ENCODE measurements at regions not wholly inside any gene's neighbourhood (a gene's known extent, or its start where the extent isn't known, plus 50 kb on each side); places are given as distances from the start of the nearest gene placed in this dataset.
"Not testable (repeated sequence)": the region's sequence is repeated elsewhere in the genome, so short reads cannot be mapped to it uniquely, and the experiment has no call there.

- TF ChIP-seq HMGA2 (CRISPR knock-in tag; IDR thresholded peaks at IDR 0.05) (no peak), SMAD3 (CRISPR knock-in tag; IDR thresholded peaks at IDR 0.05; ENCODE audit: borderline replicate concordance) (no peak)
These were observed 320.9 kb upstream of the SASH1 start (continued) for GRCh38 chr6:148021699-148022098.

- H3K27ac Mint-ChIP-seq; H3K9me3 Mint-ChIP-seq; POLR2A ChIA-PET; H3K27me3 Mint-ChIP-seq (ENCODE audit: low read depth); H3K36me3 Mint-ChIP-seq; H3K4me3 Mint-ChIP-seq; ATAC-seq; DNase-seq (ENCODE audit: low spot score): not testable (repeated sequence)
- peaks cover 18% of the 10 kb centered on the region for H3K4me1 Mint-ChIP-seq
- CTCF ChIA-PET = interaction anchor here (0.8 kb wide), 1 partner anchor 358 kb away, joined by 3 read pairs; no protein-coding TSS in a partner anchor
These were observed 320.4 kb upstream of the SASH1 start for GRCh38 chr6:148022279-148022678.

- Mint-ChIP-seq H3K36me3 (no peaks in the 10 kb centered on the region), H3K4me3 (no peak overlapping the region), H3K4me1 (peaks cover 12% of the 10 kb centered on the region), H3K9me3 (no peaks in the 10 kb centered on the region), H3K27me3 (ENCODE audit: low read depth) (no peaks in the 10 kb centered on the region), H3K27ac (no peak overlapping the region)
- CTCF ChIA-PET = no interaction called here
- POLR2A ChIA-PET = interaction anchor here (0.6 kb wide), 1 partner anchor 115 kb away, joined by 4 read pairs; no protein-coding TSS in a partner anchor
- ATAC-seq (peak; percentile 79), DNase-seq (ENCODE audit: low spot score) (no peak)
- TF ChIP-seq, protein P1, sequence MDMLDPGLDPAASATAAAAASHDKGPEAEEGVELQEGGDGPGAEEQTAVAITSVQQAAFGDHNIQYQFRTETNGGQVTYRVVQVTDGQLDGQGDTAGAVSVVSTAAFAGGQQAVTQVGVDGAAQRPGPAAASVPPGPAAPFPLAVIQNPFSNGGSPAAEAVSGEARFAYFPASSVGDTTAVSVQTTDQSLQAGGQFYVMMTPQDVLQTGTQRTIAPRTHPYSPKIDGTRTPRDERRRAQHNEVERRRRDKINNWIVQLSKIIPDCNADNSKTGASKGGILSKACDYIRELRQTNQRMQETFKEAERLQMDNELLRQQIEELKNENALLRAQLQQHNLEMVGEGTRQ (CRISPR knock-in tag; IDR thresholded peaks at IDR 0.05) = no peak
- TF ChIP-seq ATF1 (CRISPR knock-in tag; IDR thresholded peaks at IDR 0.05) (no peak), NR2C2 (CRISPR knock-in tag; IDR thresholded peaks at IDR 0.05) (no peak), ZNF121 (CRISPR knock-in tag; IDR thresholded peaks at IDR 0.05) (no peak), ZNF219 (CRISPR knock-in tag; IDR thresholded peaks at IDR 0.05; ENCODE audit: borderline replicate concordance) (no peak), SMAD3 (CRISPR knock-in tag; IDR thresholded peaks at IDR 0.05; ENCODE audit: borderline replicate concordance) (no peak), FOXP4 (CRISPR knock-in tag; IDR thresholded peaks at IDR 0.05) (no peak), SOX15 (CRISPR knock-in tag; IDR thresholded peaks at IDR 0.05) (no peak), HMGA2 (CRISPR knock-in tag; IDR thresholded peaks at IDR 0.05) (no peak), SP1 (CRISPR knock-in tag; conservative IDR thresholded peaks at IDR 0.05) (no peak), ZBTB21 (CRISPR knock-in tag; IDR thresholded peaks at IDR 0.05; ENCODE audit: borderline replicate concordance) (no peak), NFE2L1 (CRISPR knock-in tag; IDR thresholded peaks at IDR 0.05) (no peak)
- TF ChIP-seq, protein P2, sequence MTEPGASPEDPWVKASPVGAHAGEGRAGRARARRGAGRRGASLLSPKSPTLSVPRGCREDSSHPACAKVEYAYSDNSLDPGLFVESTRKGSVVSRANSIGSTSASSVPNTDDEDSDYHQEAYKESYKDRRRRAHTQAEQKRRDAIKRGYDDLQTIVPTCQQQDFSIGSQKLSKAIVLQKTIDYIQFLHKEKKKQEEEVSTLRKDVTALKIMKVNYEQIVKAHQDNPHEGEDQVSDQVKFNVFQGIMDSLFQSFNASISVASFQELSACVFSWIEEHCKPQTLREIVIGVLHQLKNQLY (CRISPR knock-in tag; IDR thresholded peaks at IDR 0.05) = no peak
These were observed 315.4 kb upstream of the SASH1 start for GRCh38 chr6:148027201-148027600.

DNA sequence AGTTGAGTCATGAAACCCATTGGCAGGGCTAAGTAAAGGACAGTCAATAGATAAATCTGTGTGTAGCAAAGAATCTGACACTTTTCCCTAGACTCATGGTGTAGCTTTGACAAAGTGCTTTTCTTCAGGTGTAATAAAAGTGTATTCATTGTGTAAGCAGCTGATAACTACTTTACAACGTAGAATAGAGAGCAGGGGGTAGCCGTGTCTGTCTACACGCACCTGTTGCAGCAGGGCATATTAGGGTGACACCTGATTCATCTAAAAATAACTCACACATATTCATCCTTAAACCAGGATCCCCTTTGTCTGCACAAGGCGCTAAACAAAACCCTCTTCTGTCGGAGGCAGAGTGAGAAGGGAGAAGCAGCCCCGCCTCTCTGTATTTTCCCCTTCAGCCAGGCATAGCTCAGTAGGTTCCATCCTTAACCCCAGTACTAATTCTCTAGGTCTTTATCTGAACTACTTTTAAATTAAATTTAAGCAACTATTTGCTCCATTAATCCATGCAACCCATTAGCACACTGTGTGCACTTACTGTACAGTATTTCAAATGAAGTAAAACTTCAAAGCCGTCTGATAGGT, 306.7 kb upstream of the SASH1 start:
- no peaks in the 10 kb centered on the region for H3K9me3 Mint-ChIP-seq
- ATAC-seq = no peak
- no peak overlapping the region for H3K4me3 Mint-ChIP-seq
- DNase-seq (ENCODE audit: low spot score) = no peak
- ChIA-PET POLR2A (no interaction called here), CTCF (no interaction called here)
- no peaks in the 10 kb centered on the region for H3K27me3 Mint-ChIP-seq (ENCODE audit: low read depth)
- no peak overlapping the region for H3K27ac Mint-ChIP-seq
- H3K36me3 Mint-ChIP-seq = no peaks in the 10 kb centered on the region
- no peaks in the 10 kb centered on the region for H3K4me1 Mint-ChIP-seq
- TF ChIP-seq NR2C2 (CRISPR knock-in tag; IDR thresholded peaks at IDR 0.05) (no peak), ZNF416 (CRISPR knock-in tag; IDR thresholded peaks at IDR 0.05) (no peak), ZNF396 (CRISPR knock-in tag; IDR thresholded peaks at IDR 0.05; ENCODE audit: borderline replicate concordance) (no peak), AR (CRISPR knock-in tag; IDR thresholded peaks at IDR 0.05) (no peak), E2F5 (CRISPR knock-in tag; IDR thresholded peaks at IDR 0.05) (no peak), ZNF512 (CRISPR knock-in tag; IDR thresholded peaks at IDR 0.05; ENCODE audit: borderline replicate concordance) (no peak), ZNF138 (CRISPR knock-in tag; conservative IDR thresholded peaks at IDR 0.05) (no peak), NFATC4 (CRISPR knock-in tag; IDR thresholded peaks at IDR 0.05) (no peak)
